GM21786 (cell line): ENCODE measurements at regions not wholly inside any gene's neighbourhood (a gene's known extent, or its start where the extent isn't known, plus 50 kb on each side); places are given as distances from the start of the nearest gene placed in this dataset.
"Not testable (repeated sequence)": the region's sequence is repeated elsewhere in the genome, so short reads cannot be mapped to it uniquely, and the experiment has no call there.

Source experiments
- ATAC-seq: cut with Tn5 transposase; IDR thresholded peaks from one replicate; pipeline ENCODE4 v1.9.1; 2021; ENCODE audit not compliant: unreplicated experiment

GRCh38 chr6:86619428-86619827 lies 317.9 kb upstream of the HTR1E start:
- no peak for ATAC-seq

DNA sequence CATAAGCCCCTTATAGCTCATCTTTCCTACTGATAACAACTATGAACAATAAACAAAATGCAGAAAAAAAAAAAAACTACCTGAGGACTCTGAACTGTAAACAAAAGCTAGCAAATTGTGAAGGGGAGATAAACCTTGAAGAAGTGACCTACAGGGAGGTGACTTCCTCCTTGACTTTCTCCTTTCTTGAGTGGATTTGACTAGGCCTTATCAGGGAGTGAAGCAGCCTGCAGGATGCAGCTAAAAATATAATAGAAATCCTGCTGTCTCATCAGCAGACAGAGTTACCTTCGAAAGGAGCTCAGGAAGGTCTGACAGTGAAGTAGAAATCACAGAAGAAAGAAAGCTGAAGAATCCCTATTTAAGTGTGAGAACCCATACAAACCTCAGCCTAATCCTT lies 322.0 kb upstream of the HTR1E start:
- ATAC-seq: no peak

- no peak for ATAC-seq
Observed at GRCh38 chr6:86609549-86610388, 327.6 kb upstream of the HTR1E start.

GRCh38 chr6:86603364-86603763 lies 334.0 kb upstream of the HTR1E start:
- not testable (repeated sequence) for ATAC-seq

GRCh38 chr6:86602093-86602492 lies 335.2 kb upstream of the HTR1E start:
- ATAC-seq: not testable (repeated sequence)

- ATAC-seq: not testable (repeated sequence)
Observed at GRCh38 chr6:86598969-86599368, 338.4 kb upstream of the HTR1E start.

DNA sequence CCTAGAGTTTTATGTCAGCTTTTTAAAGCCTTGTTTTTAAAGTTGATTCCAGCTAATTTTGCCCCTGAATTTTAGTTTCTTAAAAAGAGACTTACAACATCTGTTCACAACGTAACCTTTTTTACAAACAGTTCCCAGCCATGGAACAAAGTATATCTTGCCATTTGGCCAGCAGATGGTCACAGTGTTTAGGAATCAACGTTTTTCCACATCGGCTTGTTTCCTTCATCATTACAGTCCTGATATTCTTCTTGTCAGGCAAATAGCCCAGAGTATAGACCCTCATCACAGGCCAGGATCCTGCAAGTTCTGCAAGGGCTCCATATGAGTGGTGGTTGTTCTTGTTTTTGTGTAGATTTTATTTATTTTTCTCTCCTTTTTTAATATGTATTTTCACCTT lies 341.7 kb upstream of the HTR1E start:
- ATAC-seq: no peak

DNA sequence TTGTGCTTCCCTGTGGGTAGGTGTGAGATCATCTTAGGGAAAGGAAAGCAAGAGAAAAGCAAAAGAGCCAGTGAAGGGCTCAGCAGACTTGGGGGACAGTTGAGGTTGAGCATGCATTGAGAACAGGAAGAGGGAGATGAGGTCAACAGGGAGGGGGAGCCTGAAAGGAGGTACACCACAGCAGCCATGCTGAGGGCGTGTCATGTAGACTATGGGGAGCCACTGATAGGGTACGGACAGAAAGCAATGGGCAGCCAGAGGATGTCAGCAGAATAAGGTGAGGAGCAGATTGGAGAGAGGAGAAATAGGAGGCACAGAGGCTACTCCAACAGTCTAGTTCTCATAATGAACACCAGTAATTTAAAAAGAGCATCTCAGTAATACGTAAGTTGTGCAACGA lies 351.1 kb upstream of the HTR1E start:
- ATAC-seq: no peak

GRCh38 chr6:86581833-86582232 lies 355.5 kb upstream of the HTR1E start:
- ATAC-seq: no peak

DNA sequence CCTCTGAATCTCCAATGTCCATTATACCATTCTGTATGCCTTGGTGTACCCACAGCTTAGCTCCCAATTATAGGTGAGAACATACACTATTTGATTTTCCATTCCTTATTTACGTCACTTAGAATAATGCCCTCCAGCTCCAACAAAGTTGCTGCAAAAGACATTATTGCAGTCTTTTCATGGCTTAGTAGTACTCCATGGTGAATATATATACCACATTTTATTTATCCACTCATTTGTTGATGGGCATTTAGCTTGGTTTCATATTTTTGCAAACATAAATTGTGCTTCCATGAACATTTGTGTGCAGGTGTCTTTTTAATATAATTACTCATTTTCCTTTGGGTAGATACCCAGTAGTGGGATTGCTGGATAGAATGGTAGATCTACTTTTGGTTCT lies 374.1 kb upstream of the HTR1E start:
- no peak for ATAC-seq

DNA sequence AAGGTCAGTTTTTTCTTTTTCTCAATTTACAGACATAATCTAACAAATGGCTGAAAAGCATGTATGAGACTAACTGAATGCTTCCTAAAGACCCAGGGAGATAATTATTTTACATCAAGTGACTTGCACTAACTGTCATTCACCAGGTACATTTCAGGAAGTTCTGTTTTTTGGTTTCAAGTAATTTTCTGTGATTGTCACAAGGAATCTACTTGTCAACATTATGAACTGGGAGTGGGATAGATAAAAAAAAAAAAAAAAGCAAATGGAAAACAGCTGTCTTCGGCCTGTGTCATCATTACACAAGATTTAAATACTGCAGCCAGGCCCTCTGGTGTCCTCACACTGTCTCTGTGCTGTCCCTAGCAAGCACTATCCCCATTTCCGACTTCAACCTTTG lies 379.0 kb upstream of the HTR1E start:
- no peak for ATAC-seq

DNA sequence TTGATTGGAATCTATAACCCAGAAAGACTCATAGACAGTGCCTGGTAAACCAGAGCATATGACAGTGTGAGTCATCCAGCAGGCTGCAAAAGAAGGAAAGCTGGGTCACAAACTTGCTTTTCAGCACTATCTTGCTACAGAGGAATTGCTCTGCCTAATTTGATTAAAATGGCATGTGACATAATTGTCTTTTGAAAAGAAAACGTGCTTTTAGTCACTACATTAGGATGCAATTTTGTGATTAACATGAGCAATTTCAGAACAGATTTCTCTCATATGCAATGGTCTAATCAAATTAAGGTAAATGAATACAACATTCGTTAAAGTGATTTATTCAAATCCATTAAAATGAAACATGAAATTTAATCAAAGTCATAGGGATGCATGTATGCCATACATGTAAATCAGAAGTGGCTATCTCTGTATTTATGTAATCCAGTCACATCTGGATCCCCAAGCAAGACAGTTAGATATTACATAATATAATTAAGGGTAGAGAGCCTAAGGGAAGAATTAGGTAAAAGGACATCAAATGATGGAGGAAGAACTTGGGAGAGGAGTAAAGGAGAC lies 400.0 kb upstream of the HTR1E start:
- ATAC-seq: no peak

GRCh38 chr6:86536121-86536520 lies 401.2 kb upstream of the HTR1E start:
- no peak for ATAC-seq

DNA sequence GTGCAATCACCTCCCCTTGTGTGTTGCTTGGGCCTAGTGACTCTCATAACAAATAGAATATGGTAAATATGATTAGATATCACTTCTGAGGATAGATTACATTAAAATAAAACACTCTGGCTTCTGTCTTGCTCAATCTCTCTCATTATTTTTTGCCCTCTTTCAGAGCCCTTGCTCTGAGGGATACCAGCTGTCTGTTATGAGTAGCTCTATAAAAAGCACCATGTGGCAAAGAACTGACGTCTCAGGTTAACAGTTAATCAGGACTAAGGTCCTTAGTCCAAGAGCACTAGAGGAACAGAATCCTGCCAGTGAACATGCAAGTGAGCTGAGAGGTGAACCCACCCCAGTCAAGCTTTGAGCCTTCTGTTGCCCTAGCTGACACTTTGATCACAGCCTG lies 402.2 kb upstream of the HTR1E start:
- no peak for ATAC-seq

- ATAC-seq: no peak
Observed at GRCh38 chr6:86529635-86530034, 407.7 kb upstream of the HTR1E start.

- no peak for ATAC-seq
Observed at GRCh38 chr6:86526238-86526637, 411.1 kb upstream of the HTR1E start.

DNA sequence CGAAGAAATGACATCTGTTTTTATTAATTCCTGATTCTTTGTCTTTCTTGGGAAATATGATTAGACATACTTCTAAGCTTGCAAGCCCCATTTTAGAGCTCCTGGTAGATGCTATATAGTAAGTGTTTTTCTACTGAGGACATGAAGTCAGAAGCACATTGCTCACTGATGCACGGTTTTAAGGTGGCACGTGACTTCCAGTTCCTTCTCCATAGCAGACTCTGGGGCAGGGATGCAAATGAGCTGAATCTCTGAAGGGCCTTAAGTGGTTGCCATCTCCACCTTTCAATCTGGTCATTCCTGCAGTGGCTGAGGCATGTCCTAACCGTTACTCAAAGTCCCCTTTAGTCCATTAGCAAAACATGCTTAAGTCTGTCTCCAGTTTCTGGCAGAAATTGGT lies 421.2 kb upstream of the HTR1E start:
- no peak for ATAC-seq

GRCh38 chr6:86511962-86512361 lies 425.4 kb upstream of the HTR1E start:
- ATAC-seq: peak; percentile 53

- ATAC-seq: no peak
Observed at GRCh38 chr6:86508230-86508629, 429.1 kb upstream of the HTR1E start.

DNA sequence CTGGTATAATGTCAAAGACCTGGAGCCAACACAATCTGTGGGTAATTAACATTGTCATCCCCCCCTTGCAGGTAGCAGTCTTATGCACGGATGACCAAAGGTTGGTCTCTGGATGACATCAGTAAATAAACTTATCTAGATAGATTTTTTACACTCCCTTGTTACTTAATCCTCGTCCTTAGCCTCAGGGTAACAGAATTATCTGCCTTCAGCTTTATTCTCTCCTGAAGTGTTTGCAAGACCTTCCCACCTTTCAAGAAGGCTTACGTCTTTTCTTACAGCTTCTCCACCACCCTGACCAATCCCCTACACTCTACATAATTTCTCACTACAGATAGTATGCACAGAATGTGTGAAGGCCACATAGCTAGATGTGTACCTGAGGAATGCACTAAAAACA lies 434.8 kb upstream of the HTR1E start:
- ATAC-seq: no peak

GRCh38 chr6:86500035-86500434 lies 437.3 kb upstream of the HTR1E start:
- ATAC-seq: no peak

GRCh38 chr6:86489042-86489441 lies 448.3 kb upstream of the HTR1E start:
- not testable (repeated sequence) for ATAC-seq
